ENCODE measurements at regions not wholly inside any gene's neighbourhood (a gene's known extent, or its start where the extent isn't known, plus 50 kb on each side); places are given as distances from the start of the nearest gene placed in this dataset.

DNA sequence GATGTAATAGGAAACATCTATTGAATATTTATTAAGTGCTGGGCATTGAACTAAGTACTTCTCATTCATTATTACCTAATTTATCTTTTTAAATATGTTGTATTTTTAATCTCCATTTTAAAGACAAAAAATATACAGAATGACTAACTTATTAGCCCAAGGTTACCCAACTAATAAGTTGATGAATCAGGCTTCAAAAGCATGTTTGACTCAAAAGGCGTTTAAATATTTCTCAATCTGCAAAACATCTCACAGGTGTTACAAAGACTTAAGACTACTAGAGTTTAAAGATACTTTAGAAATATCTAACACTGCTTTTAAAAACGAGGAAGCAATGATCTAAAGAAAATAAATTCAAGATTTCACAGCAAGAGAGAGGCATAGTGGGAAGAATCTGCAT is 457.4 kb upstream of the DCN start:
- TF ChIP-seq, protein P1, sequence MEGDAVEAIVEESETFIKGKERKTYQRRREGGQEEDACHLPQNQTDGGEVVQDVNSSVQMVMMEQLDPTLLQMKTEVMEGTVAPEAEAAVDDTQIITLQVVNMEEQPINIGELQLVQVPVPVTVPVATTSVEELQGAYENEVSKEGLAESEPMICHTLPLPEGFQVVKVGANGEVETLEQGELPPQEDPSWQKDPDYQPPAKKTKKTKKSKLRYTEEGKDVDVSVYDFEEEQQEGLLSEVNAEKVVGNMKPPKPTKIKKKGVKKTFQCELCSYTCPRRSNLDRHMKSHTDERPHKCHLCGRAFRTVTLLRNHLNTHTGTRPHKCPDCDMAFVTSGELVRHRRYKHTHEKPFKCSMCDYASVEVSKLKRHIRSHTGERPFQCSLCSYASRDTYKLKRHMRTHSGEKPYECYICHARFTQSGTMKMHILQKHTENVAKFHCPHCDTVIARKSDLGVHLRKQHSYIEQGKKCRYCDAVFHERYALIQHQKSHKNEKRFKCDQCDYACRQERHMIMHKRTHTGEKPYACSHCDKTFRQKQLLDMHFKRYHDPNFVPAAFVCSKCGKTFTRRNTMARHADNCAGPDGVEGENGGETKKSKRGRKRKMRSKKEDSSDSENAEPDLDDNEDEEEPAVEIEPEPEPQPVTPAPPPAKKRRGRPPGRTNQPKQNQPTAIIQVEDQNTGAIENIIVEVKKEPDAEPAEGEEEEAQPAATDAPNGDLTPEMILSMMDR (IDR thresholded peaks at IDR 0.05; ENCODE audit: insufficient read depth, low read depth, low read length) = no peak
- no peak for TF ChIP-seq EZH2 (IDR thresholded peaks at IDR 0.05; ENCODE audit: insufficient read depth, low read length)
